ENCODE measurements at regions not wholly inside any gene's neighbourhood (a gene's known extent, or its start where the extent isn't known, plus 50 kb on each side); places are given as distances from the start of the nearest gene placed in this dataset.

- Histone ChIP-seq H3K4me2 (no peak overlapping the region), H3K27me3 (ENCODE audit: insufficient read depth) (no peaks in the 10 kb centered on the region), H3K4me1 (ENCODE audit: control insufficient read depth in 1 of 2, insufficient read depth in 2 of 2, low read depth in 1 of 2, low read length in 1 of 2) (no peaks in the 10 kb centered on the region), H3K9me2 (0 out of 2 replicates have a peak, but pooled peaks cover 3% of the 10 kb centered on the region), H3K27ac (ENCODE audit: low read depth in 2 of 2, low read length in 1 of 2) (no peak overlapping the region), H3K9me3 (no peaks in the 10 kb centered on the region; the same call in 1 of the 2 replicates), H3K79me2 (ENCODE audit: insufficient read depth) (no peaks in the 10 kb centered on the region), H3F3A (replicated peaks; ENCODE audit: insufficient read depth) (no peaks in the 10 kb centered on the region), H3K9ac (no peak overlapping the region), H3K36me3 (replicated peaks in 1 of 2; ENCODE audit: control insufficient read depth in 1 of 2, insufficient read depth in 2 of 2, low read length in 1 of 2) (no peaks in the 10 kb centered on the region), H3K4me3 (ENCODE audit: low read depth in 2 of 2, low read length in 1 of 2) (no peak overlapping the region), H4K20me1 (ENCODE audit: insufficient read depth) (no peaks in the 10 kb centered on the region), H2AFZ (ENCODE audit: low read depth) (no peak overlapping the region)
- ChIA-PET POLR2A (no interaction called here), CTCF (no interaction called here)
- 0% methylated on average over 2 of the region's 2 CpGs for WGBS (ENCODE audit: low lambda C conversion rate)
- DNase-seq: no peak
- TF ChIP-seq RXRA (IDR thresholded peaks at IDR 0.05; ENCODE audit: borderline replicate concordance, low read depth): no peak
- no peak for TF ChIP-seq TAF1 (IDR thresholded peaks at IDR 0.05; ENCODE audit: borderline replicate concordance, low read depth, low read length)
- no peak for TF ChIP-seq GATA2 (CRISPR knock-in tag; IDR thresholded peaks at IDR 0.05)
- no peak for TF ChIP-seq RAD21 (IDR thresholded peaks at IDR 0.05; ENCODE audit: low read length)
- TF ChIP-seq, protein P1, sequence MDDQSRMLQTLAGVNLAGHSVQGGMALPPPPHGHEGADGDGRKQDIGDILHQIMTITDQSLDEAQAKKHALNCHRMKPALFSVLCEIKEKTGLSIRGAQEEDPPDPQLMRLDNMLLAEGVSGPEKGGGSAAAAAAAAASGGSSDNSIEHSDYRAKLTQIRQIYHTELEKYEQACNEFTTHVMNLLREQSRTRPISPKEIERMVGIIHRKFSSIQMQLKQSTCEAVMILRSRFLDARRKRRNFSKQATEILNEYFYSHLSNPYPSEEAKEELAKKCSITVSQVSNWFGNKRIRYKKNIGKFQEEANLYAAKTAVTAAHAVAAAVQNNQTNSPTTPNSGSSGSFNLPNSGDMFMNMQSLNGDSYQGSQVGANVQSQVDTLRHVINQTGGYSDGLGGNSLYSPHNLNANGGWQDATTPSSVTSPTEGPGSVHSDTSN (IDR thresholded peaks at IDR 0.05): no peak
- no peak for TF ChIP-seq FOXJ3 (CRISPR knock-in tag; IDR thresholded peaks at IDR 0.05)
- TF ChIP-seq EZH2phosphoT487 (IDR thresholded peaks at IDR 0.05; ENCODE audit: borderline replicate concordance, low read depth): no peak
- no peak for TF ChIP-seq EP300 (IDR thresholded peaks at IDR 0.05; ENCODE audit: borderline replicate concordance in 1 of 2, low read depth in 1 of 2, low read length in 1 of 2)
- no peak for TF ChIP-seq SMC3 (IDR thresholded peaks at IDR 0.05; ENCODE audit: low read depth, low read length)
- TF ChIP-seq SIN3A (IDR thresholded peaks at IDR 0.05; ENCODE audit: borderline replicate concordance, low read depth, low read length): no peak
- TF ChIP-seq, protein P2, sequence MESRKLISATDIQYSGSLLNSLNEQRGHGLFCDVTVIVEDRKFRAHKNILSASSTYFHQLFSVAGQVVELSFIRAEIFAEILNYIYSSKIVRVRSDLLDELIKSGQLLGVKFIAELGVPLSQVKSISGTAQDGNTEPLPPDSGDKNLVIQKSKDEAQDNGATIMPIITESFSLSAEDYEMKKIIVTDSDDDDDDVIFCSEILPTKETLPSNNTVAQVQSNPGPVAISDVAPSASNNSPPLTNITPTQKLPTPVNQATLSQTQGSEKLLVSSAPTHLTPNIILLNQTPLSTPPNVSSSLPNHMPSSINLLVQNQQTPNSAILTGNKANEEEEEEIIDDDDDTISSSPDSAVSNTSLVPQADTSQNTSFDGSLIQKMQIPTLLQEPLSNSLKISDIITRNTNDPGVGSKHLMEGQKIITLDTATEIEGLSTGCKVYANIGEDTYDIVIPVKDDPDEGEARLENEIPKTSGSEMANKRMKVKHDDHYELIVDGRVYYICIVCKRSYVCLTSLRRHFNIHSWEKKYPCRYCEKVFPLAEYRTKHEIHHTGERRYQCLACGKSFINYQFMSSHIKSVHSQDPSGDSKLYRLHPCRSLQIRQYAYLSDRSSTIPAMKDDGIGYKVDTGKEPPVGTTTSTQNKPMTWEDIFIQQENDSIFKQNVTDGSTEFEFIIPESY (IDR thresholded peaks at IDR 0.05; ENCODE audit: borderline replicate concordance, low read depth): no peak
- no peak for TF ChIP-seq REST (IDR thresholded peaks at IDR 0.05; ENCODE audit: low read depth, low read length)
- TF ChIP-seq RCOR1 (IDR thresholded peaks at IDR 0.05; ENCODE audit: low read length): no peak
- TF ChIP-seq ELF1 (IDR thresholded peaks at IDR 0.05): no peak
- no peak for TF ChIP-seq YY1 (IDR thresholded peaks at IDR 0.05; ENCODE audit: low read depth)
- TF ChIP-seq GABPA (IDR thresholded peaks at IDR 0.05; ENCODE audit: low read depth): no peak
- TF ChIP-seq MXI1 (IDR thresholded peaks at IDR 0.05; ENCODE audit: low read depth, low read length): no peak
- no peak for TF ChIP-seq MEF2A (IDR thresholded peaks at IDR 0.05; ENCODE audit: borderline replicate concordance, low read depth)
- TF ChIP-seq POLR2AphosphoS5 (IDR thresholded peaks at IDR 0.05; ENCODE audit: low read depth, low read length): no peak
- no peak for TF ChIP-seq USF2 (IDR thresholded peaks at IDR 0.05; ENCODE audit: borderline replicate concordance, low read depth, low read length)
Observed at GRCh38 chr3:166889241-166889640, 490.9 kb downstream of the ZBBX start.
